SK-N-SH treated with all-trans-retinoic acid at 6 μM for 48 hours (cell line): ENCODE measurements at regions not wholly inside any gene's neighbourhood (a gene's known extent, or its start where the extent isn't known, plus 50 kb on each side); places are given as distances from the start of the nearest gene placed in this dataset.

ENCODE experiments used
- ATAC-seq: fragments of 200-7000 bp; cut with Tn5 transposase; 3 replicates; pipeline ENCODE4 v1.9.1; 2020; ENCODE audit warnings: mild to moderate bottlenecking, moderate library complexity
- ARNTL ChIP-seq: fragments of 450-650 bp; formaldehyde crosslinking; IDR thresholded peaks from 2 replicates; pipeline ENCODE4 v1.5.0; 2020; ENCODE audit warnings: low read depth, mild to moderate bottlenecking, moderate library complexity, borderline replicate concordance
- BACH2 ChIP-seq: fragments of 250-450 bp; sonication (Bioruptor Pico); IDR thresholded peaks from 2 replicates; pipeline ENCODE4 v1.9.0; 2021; ENCODE audit warnings: mild to moderate bottlenecking, borderline replicate concordance
- CSDC2 ChIP-seq: fragments of 250-450 bp; sonication (Bioruptor Pico); IDR thresholded peaks from 2 replicates; pipeline ENCODE4 v1.5.0; 2020; ENCODE audit warnings: mild to moderate bottlenecking, moderate library complexity
- ESRRG ChIP-seq: fragments of 250-450 bp; sonication (Bioruptor Pico); IDR thresholded peaks from 2 replicates; pipeline ENCODE4 v1.6.1; 2021; ENCODE audit warnings: mild to moderate bottlenecking
- GLIS3 ChIP-seq: fragments of 250-450 bp; sonication (Bioruptor Pico); IDR thresholded peaks from 2 replicates; pipeline ENCODE4 v1.5.0; 2020; ENCODE audit warnings: mild to moderate bottlenecking, moderate library complexity
- ISL1 ChIP-seq: fragments of 250-450 bp; sonication (Bioruptor Pico); IDR thresholded peaks from 2 replicates; pipeline ENCODE4 v2.1.2; 2022; ENCODE audit warnings: mild to moderate bottlenecking, moderate library complexity
- OSR1 ChIP-seq: fragments of 250-450 bp; sonication (Bioruptor Pico); IDR thresholded peaks from 2 replicates; pipeline ENCODE4 v1.8.0; 2022; ENCODE audit warnings: moderate library complexity, mild to moderate bottlenecking, inconsistent platforms
- PATZ1 ChIP-seq: fragments of 250-450 bp; sonication (Bioruptor Pico); IDR thresholded peaks from 2 replicates; pipeline ENCODE4 v1.8.0; 2020; ENCODE audit warnings: mild to moderate bottlenecking, moderate library complexity, borderline replicate concordance
- PPARA ChIP-seq: fragments of 250-450 bp; sonication (Bioruptor Pico); IDR thresholded peaks from 2 replicates; pipeline ENCODE4 v1.5.0; 2020; ENCODE audit warnings: mild to moderate bottlenecking, borderline replicate concordance
- RARB ChIP-seq: fragments of 250-450 bp; sonication (Bioruptor Pico); IDR thresholded peaks from 2 replicates; pipeline ENCODE4 v1.8.0; 2021; ENCODE audit warnings: mild to moderate bottlenecking, moderate library complexity
- SNAI2 ChIP-seq: fragments of 250-450 bp; sonication (Bioruptor Pico); IDR thresholded peaks from 2 replicates; pipeline ENCODE4 v1.5.0; 2020; ENCODE audit warnings: mild to moderate bottlenecking, moderate library complexity
- TCF4 ChIP-seq: fragments of 250-450 bp; sonication (Bioruptor Pico); IDR thresholded peaks from 2 replicates; pipeline ENCODE4 v1.8.0; 2021; ENCODE audit warnings: mild to moderate bottlenecking, moderate library complexity, borderline replicate concordance
- TOX ChIP-seq: fragments of 250-450 bp; sonication (Bioruptor Pico); IDR thresholded peaks from 2 replicates; pipeline ENCODE4 v1.8.0; 2021; ENCODE audit warnings: mild to moderate bottlenecking, moderate library complexity, borderline replicate concordance
- ZC3H10 ChIP-seq: fragments of 250-450 bp; sonication (Bioruptor Pico); IDR thresholded peaks from 2 replicates; pipeline ENCODE4 v1.5.1; 2021; ENCODE audit warnings: mild to moderate bottlenecking, moderate library complexity
- ZFP3 ChIP-seq: fragments of 250-450 bp; sonication (Bioruptor Pico); IDR thresholded peaks from 2 replicates; pipeline ENCODE4 v1.5.0; 2020; ENCODE audit warnings: mild to moderate bottlenecking, moderate library complexity
- ZFP30 ChIP-seq: fragments of 450-650 bp; formaldehyde crosslinking; IDR thresholded peaks from 2 replicates; pipeline ENCODE4 v1.5.0; 2022; ENCODE audit warnings: mild to moderate bottlenecking, moderate library complexity
- ZNF70 ChIP-seq: fragments of 450-650 bp; formaldehyde crosslinking; IDR thresholded peaks from 2 replicates; pipeline ENCODE4 v1.5.0; 2020; ENCODE audit warnings: mild to moderate bottlenecking, moderate library complexity
- TF ChIP-seq, protein P1 (sequence below): fragments of 250-450 bp; sonication (Bioruptor Pico); IDR thresholded peaks from 2 replicates; pipeline ENCODE4 v1.5.0; 2020; ENCODE audit warnings: mild to moderate bottlenecking, moderate library complexity
- TF ChIP-seq, protein P2 (sequence below): fragments of 250-450 bp; sonication (Bioruptor Pico); IDR thresholded peaks from 2 replicates; pipeline ENCODE4 v1.8.0; 2021; ENCODE audit warnings: low read depth, mild to moderate bottlenecking, moderate library complexity, borderline replicate concordance
- TF ChIP-seq, protein P3 (sequence below): fragments of 250-450 bp; sonication (Bioruptor Pico); IDR thresholded peaks from 2 replicates; pipeline ENCODE4 v1.5.1; 2021; ENCODE audit warnings: mild to moderate bottlenecking, moderate library complexity
- TF ChIP-seq, protein P4 (sequence below): fragments of 250-450 bp; sonication (Bioruptor Pico); IDR thresholded peaks from 2 replicates; pipeline ENCODE4 v1.5.1; 2020; ENCODE audit warnings: low read depth, mild to moderate bottlenecking, moderate library complexity

- TF ChIP-seq PATZ1 (CRISPR knock-in tag), result no peak
- TF ChIP-seq, protein P1, sequence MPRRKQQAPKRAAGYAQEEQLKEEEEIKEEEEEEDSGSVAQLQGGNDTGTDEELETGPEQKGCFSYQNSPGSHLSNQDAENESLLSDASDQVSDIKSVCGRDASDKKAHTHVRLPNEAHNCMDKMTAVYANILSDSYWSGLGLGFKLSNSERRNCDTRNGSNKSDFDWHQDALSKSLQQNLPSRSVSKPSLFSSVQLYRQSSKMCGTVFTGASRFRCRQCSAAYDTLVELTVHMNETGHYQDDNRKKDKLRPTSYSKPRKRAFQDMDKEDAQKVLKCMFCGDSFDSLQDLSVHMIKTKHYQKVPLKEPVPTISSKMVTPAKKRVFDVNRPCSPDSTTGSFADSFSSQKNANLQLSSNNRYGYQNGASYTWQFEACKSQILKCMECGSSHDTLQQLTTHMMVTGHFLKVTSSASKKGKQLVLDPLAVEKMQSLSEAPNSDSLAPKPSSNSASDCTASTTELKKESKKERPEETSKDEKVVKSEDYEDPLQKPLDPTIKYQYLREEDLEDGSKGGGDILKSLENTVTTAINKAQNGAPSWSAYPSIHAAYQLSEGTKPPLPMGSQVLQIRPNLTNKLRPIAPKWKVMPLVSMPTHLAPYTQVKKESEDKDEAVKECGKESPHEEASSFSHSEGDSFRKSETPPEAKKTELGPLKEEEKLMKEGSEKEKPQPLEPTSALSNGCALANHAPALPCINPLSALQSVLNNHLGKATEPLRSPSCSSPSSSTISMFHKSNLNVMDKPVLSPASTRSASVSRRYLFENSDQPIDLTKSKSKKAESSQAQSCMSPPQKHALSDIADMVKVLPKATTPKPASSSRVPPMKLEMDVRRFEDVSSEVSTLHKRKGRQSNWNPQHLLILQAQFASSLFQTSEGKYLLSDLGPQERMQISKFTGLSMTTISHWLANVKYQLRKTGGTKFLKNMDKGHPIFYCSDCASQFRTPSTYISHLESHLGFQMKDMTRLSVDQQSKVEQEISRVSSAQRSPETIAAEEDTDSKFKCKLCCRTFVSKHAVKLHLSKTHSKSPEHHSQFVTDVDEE (CRISPR knock-in tag), result no peak
Measured at GRCh38 chr3:95673215-95673614, 1141.2 kb upstream of the EPHA6 start (continued).

DNA sequence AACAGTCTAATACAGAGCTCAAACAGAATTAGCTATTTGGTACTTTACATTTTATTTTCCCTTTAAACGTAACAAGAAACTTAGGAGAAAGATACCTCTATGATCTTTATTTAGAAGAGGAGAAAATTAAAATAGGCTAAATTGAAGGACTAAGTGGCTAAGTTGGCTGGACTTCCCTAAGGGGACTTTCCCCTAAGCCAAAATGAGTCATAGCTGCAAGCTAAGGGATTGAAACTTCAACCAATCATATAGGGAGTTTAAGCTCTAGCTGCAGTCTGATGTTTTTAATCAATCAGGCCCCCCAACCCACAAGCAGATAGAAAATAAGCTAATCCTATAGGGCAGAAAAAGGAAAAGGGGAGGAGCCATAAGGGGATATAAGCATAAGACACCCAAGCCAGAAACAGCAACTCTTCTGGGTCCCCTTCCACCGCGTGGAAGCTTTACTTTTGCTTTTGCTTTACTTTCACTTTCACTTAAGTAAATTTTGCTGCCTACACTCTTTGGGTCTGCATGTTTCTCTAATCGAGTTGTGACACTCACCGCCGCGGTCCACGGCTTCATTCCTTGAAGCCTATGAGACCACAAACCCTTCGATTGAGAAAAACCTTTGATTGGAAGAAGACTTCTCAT, 1108.5 kb upstream of the EPHA6 start:
- peak; percentile 55 for ATAC-seq
- TF ChIP-seq ESRRG (CRISPR knock-in tag) (no peak), SNAI2 (CRISPR knock-in tag) (no peak), TOX (CRISPR knock-in tag) (no peak), CSDC2 (CRISPR knock-in tag) (no peak), ZFP3 (CRISPR knock-in tag) (no peak), ZNF70 (no peak), RARB (CRISPR knock-in tag) (no peak), PPARA (CRISPR knock-in tag) (no peak), ZC3H10 (CRISPR knock-in tag) (no peak), ARNTL (CRISPR knock-in tag) (no peak), GLIS3 (CRISPR knock-in tag) (no peak), ISL1 (CRISPR knock-in tag) (no peak)
- TF ChIP-seq, protein P2, sequence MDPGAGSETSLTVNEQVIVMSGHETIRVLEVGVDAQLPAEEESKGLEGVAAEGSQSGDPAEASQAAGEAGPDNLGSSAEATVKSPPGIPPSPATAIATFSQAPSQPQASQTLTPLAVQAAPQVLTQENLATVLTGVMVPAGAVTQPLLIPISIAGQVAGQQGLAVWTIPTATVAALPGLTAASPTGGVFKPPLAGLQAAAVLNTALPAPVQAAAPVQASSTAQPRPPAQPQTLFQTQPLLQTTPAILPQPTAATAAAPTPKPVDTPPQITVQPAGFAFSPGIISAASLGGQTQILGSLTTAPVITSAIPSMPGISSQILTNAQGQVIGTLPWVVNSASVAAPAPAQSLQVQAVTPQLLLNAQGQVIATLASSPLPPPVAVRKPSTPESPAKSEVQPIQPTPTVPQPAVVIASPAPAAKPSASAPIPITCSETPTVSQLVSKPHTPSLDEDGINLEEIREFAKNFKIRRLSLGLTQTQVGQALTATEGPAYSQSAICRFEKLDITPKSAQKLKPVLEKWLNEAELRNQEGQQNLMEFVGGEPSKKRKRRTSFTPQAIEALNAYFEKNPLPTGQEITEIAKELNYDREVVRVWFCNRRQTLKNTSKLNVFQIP (CRISPR knock-in tag), result no peak
- TF ChIP-seq, protein P1 (CRISPR knock-in tag), result no peak
- TF ChIP-seq, protein P3, sequence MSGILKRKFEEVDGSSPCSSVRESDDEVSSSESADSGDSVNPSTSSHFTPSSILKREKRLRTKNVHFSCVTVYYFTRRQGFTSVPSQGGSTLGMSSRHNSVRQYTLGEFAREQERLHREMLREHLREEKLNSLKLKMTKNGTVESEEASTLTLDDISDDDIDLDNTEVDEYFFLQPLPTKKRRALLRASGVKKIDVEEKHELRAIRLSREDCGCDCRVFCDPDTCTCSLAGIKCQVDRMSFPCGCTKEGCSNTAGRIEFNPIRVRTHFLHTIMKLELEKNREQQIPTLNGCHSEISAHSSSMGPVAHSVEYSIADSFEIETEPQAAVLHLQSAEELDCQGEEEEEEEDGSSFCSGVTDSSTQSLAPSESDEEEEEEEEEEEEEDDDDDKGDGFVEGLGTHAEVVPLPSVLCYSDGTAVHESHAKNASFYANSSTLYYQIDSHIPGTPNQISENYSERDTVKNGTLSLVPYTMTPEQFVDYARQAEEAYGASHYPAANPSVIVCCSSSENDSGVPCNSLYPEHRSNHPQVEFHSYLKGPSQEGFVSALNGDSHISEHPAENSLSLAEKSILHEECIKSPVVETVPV (CRISPR knock-in tag), result no peak

GRCh38 chr3:95707268-95707667, 1107.1 kb upstream of the EPHA6 start:
- ATAC-seq, result no peak
- TF ChIP-seq TCF4 (CRISPR knock-in tag), result no peak
- TF ChIP-seq, protein P2 (CRISPR knock-in tag), result no peak
- no peak for TF ChIP-seq TOX (CRISPR knock-in tag)
- no peak for TF ChIP-seq ZC3H10 (CRISPR knock-in tag)
- no peak for TF ChIP-seq BACH2
- TF ChIP-seq, protein P4, sequence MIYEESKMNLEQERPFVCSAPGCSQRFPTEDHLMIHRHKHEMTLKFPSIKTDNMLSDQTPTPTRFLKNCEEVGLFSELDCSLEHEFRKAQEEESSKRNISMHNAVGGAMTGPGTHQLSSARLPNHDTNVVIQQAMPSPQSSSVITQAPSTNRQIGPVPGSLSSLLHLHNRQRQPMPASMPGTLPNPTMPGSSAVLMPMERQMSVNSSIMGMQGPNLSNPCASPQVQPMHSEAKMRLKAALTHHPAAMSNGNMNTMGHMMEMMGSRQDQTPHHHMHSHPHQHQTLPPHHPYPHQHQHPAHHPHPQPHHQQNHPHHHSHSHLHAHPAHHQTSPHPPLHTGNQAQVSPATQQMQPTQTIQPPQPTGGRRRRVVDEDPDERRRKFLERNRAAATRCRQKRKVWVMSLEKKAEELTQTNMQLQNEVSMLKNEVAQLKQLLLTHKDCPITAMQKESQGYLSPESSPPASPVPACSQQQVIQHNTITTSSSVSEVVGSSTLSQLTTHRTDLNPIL (CRISPR knock-in tag), result no peak
- no peak for TF ChIP-seq ARNTL (CRISPR knock-in tag)
- no peak for TF ChIP-seq OSR1 (CRISPR knock-in tag)
- no peak for TF ChIP-seq ZFP30
- no peak for TF ChIP-seq PATZ1 (CRISPR knock-in tag)
- no peak for TF ChIP-seq SNAI2 (CRISPR knock-in tag)
- TF ChIP-seq ISL1 (CRISPR knock-in tag), result no peak
- no peak for TF ChIP-seq CSDC2 (CRISPR knock-in tag)
- no peak for TF ChIP-seq RARB (CRISPR knock-in tag)
